KMS-11 (cell line): ENCODE measurements at regions not wholly inside any gene's neighbourhood (a gene's known extent, or its start where the extent isn't known, plus 50 kb on each side); places are given as distances from the start of the nearest gene placed in this dataset.

ENCODE experiments used
- H2AFZ ChIP-seq: fragments of 200-600 bp; sonication (generic); 2 replicates; pipeline ENCODE4 v1.6.1; 2016; ENCODE audit warnings: antibody characterized with exemption, mixed run types, low read depth
- H3K27ac ChIP-seq: fragments of 200-600 bp; sonication (generic); 2 replicates; pipeline ENCODE4 v1.6.1; 2016; ENCODE audit warnings: mild to moderate bottlenecking, mixed run types
- H3K27me3 ChIP-seq: fragments of 200-600 bp; sonication (generic); 2 replicates; pipeline ENCODE4 v1.6.1; 2017; ENCODE audit warnings: mild to moderate bottlenecking, low read depth, mixed run types, moderate library complexity; ENCODE audit not compliant: insufficient read depth
- H3K36me3 ChIP-seq: fragments of 200-600 bp; sonication (generic); 2 replicates; pipeline ENCODE4 v1.6.1; 2017; ENCODE audit warnings: mild to moderate bottlenecking, mixed run types; ENCODE audit not compliant: insufficient read depth
- H3K4me1 ChIP-seq: fragments of 200-600 bp; sonication (generic); 2 replicates; pipeline ENCODE4 v1.6.1; 2016; ENCODE audit warnings: mild to moderate bottlenecking, low read depth, mixed run types; ENCODE audit not compliant: poor library complexity, severe bottlenecking
- H3K4me2 ChIP-seq: fragments of 200-600 bp; sonication (generic); 2 replicates; pipeline ENCODE4 v1.7.0; 2016; ENCODE audit warnings: mild to moderate bottlenecking, mixed run types
- H3K4me3 ChIP-seq: fragments of 200-600 bp; sonication (generic); IDR thresholded peaks from 2 replicates; pipeline ENCODE4 v1.6.1; 2017; ENCODE audit warnings: low read depth, low read length, mixed read lengths; ENCODE audit not compliant: insufficient read depth
- H3K79me2 ChIP-seq: fragments of 200-600 bp; sonication (generic); 2 replicates; pipeline ENCODE4 v1.6.1; 2016; ENCODE audit warnings: low read depth, mixed run types; ENCODE audit not compliant: insufficient read depth
- H3K9ac ChIP-seq: fragments of 200-600 bp; sonication (generic); 2 replicates; pipeline ENCODE4 v1.6.1; 2016; ENCODE audit warnings: mild to moderate bottlenecking, mixed run types
- H4K20me1 ChIP-seq: fragments of 200-600 bp; sonication (generic); 2 replicates; pipeline ENCODE4 v1.6.1; 2016; ENCODE audit warnings: mild to moderate bottlenecking, mixed run types; ENCODE audit not compliant: insufficient read depth
- CTCF ChIP-seq: fragments of 200-600 bp; sonication (generic); conservative IDR thresholded peaks from 2 replicates; pipeline ENCODE4 v1.6.1; 2017; ENCODE audit warnings: low read depth, mild to moderate bottlenecking, antibody characterized with exemption, low read length, moderate library complexity, mixed read lengths

- Histone ChIP-seq H3K27me3 (no peaks in the 10 kb centered on the region), H3K4me3 (no peak overlapping the region), H2AFZ (no peak overlapping the region), H3K36me3 (no peaks in the 10 kb centered on the region), H3K79me2 (no peaks in the 10 kb centered on the region), H3K27ac (no peak overlapping the region), H3K4me1 (no peaks in the 10 kb centered on the region), H3K9ac (no peak overlapping the region), H4K20me1 (no peaks in the 10 kb centered on the region), H3K4me2 (no peak overlapping the region)
- TF ChIP-seq CTCF = no peak
Measured at GRCh38 chr15:96172417-96172816, 158.1 kb upstream of the NR2F2 start.

- Histone ChIP-seq H3K4me3 (no peak overlapping the region), H3K9ac (no peak overlapping the region), H2AFZ (no peak overlapping the region), H3K36me3 (no peaks in the 10 kb centered on the region), H3K27me3 (no peaks in the 10 kb centered on the region), H3K27ac (no peak overlapping the region), H3K79me2 (no peaks in the 10 kb centered on the region), H4K20me1 (no peaks in the 10 kb centered on the region), H3K4me2 (no peak overlapping the region), H3K4me1 (no peaks in the 10 kb centered on the region)
- TF ChIP-seq CTCF = no peak
Measured at GRCh38 chr15:96176831-96177230, 153.7 kb upstream of the NR2F2 start.

GRCh38 chr15:96177279-96177678, 153.2 kb upstream of the NR2F2 start:
- H2AFZ ChIP-seq = no peak overlapping the region
- H4K20me1 ChIP-seq = no peaks in the 10 kb centered on the region
- no peaks in the 10 kb centered on the region for H3K79me2 ChIP-seq
- TF ChIP-seq CTCF = no peak
- no peak overlapping the region for H3K27ac ChIP-seq
- H3K9ac ChIP-seq = no peak overlapping the region
- no peaks in the 10 kb centered on the region for H3K4me1 ChIP-seq
- H3K4me3 ChIP-seq = no peak overlapping the region
- H3K27me3 ChIP-seq = no peaks in the 10 kb centered on the region
- no peaks in the 10 kb centered on the region for H3K36me3 ChIP-seq
- H3K4me2 ChIP-seq = no peak overlapping the region

GRCh38 chr15:96180087-96180748, 150.3 kb upstream of the NR2F2 start:
- Histone ChIP-seq H3K27me3 (no peaks in the 10 kb centered on the region), H2AFZ (no peak overlapping the region), H3K4me1 (no peaks in the 10 kb centered on the region), H3K36me3 (no peaks in the 10 kb centered on the region), H3K79me2 (no peaks in the 10 kb centered on the region), H3K9ac (no peak overlapping the region), H3K4me2 (no peak overlapping the region), H3K27ac (no peak overlapping the region), H4K20me1 (no peaks in the 10 kb centered on the region), H3K4me3 (no peak overlapping the region)
- TF ChIP-seq CTCF = no peak
